ENCODE measurements at regions not wholly inside any gene's neighbourhood (a gene's known extent, or its start where the extent isn't known, plus 50 kb on each side); places are given as distances from the start of the nearest gene placed in this dataset.

- TF ChIP-seq POLR2AphosphoS5 (IDR thresholded peaks at IDR 0.05): no peak
- TF ChIP-seq EP300 (IDR thresholded peaks at IDR 0.05): no peak
- TF ChIP-seq CTCF (IDR thresholded peaks at IDR 0.05): no peak
- TF ChIP-seq POLR2A (IDR thresholded peaks at IDR 0.05; ENCODE audit: low read depth): no peak
These were observed 143.1 kb upstream of the TBL1XR1 start for GRCh38 chr3:177340243-177340830.
